GM12864 (cell line): ENCODE measurements at regions not wholly inside any gene's neighbourhood (a gene's known extent, or its start where the extent isn't known, plus 50 kb on each side); places are given as distances from the start of the nearest gene placed in this dataset.

ENCODE experiments used
- DNase-seq: peaks from one replicate; pipeline ENCODE4 v3.0.0-alpha.2; 2011; ENCODE audit warnings: low read depth
- H3K4me3 ChIP-seq: 2 replicates; pipeline ENCODE4 v1.5.1; 2011; ENCODE audit warnings: mild to moderate bottlenecking, low read depth, low read length, control low read depth
- TF ChIP-seq, protein P1 (sequence below): IDR thresholded peaks from 2 replicates; pipeline ENCODE4 v1.5.1; 2011; ENCODE audit warnings: low read depth, mild to moderate bottlenecking, moderate library complexity, low read length, control low read depth, inconsistent platforms; ENCODE audit errors: missing control alignments

DNA sequence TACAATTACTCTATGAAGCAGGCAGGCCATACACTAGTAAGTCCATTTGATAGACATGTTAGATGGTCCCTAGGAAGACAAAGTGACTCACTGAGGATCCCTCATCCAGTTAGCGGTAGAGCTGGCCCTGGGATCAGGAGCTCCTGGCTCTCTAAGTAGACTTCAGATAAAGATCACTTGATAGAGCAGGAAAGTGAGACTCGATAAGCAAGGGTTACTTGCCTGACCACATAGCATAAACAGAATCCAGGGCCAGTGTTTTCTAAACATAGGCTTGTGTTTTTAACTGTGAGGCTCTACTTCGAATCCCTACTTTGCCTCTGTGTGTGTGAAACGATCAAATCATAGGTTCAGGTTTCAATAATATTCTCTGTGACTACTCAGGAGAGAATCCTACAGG, 355.2 kb upstream of the TRIB2 start:
- no peak for DNase-seq
- TF ChIP-seq, protein P1, sequence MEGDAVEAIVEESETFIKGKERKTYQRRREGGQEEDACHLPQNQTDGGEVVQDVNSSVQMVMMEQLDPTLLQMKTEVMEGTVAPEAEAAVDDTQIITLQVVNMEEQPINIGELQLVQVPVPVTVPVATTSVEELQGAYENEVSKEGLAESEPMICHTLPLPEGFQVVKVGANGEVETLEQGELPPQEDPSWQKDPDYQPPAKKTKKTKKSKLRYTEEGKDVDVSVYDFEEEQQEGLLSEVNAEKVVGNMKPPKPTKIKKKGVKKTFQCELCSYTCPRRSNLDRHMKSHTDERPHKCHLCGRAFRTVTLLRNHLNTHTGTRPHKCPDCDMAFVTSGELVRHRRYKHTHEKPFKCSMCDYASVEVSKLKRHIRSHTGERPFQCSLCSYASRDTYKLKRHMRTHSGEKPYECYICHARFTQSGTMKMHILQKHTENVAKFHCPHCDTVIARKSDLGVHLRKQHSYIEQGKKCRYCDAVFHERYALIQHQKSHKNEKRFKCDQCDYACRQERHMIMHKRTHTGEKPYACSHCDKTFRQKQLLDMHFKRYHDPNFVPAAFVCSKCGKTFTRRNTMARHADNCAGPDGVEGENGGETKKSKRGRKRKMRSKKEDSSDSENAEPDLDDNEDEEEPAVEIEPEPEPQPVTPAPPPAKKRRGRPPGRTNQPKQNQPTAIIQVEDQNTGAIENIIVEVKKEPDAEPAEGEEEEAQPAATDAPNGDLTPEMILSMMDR, result no peak
- no peak overlapping the region for H3K4me3 ChIP-seq

DNA sequence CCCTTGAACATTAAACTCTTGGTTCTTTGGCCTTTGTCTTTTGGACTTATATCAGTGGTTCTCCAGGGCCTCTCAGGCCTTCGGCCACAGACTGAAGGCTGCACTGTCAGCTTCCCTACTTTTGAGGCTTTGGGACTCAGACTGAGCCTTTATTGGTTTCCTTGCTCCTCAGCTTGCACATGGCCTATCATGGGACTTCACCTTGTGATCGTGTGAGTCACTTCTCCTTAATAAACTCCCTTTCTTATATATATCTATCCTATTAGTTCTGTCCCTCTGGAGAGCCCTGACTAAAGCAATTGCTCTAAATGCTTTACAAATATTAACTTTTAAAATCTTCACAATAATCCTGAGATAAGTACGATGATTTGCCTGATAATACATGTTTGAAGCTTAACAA, 353.6 kb upstream of the TRIB2 start:
- H3K4me3 ChIP-seq, result no peak overlapping the region
- TF ChIP-seq, protein P1, result no peak
- DNase-seq, result no peak

DNA sequence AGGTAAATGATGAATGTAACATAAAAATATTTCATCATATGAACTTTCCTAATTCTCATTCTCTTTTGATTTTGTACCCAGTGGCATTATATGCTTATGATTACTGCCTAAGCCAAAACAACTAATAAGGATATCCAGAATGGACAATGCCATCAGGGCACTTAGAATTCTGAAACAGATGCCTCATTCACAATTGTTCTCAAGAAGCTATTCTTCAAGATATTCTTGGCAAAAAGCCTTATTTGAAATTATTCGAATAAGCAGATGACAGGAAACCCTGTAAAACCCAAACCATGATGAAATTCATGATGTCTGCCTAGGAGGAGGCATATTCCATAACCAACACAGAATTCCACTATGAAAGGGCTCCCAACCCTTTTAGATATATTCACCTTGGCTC, 353.2 kb upstream of the TRIB2 start:
- no peak for DNase-seq
- TF ChIP-seq, protein P1, result no peak
- H3K4me3 ChIP-seq, result no peak overlapping the region

DNA sequence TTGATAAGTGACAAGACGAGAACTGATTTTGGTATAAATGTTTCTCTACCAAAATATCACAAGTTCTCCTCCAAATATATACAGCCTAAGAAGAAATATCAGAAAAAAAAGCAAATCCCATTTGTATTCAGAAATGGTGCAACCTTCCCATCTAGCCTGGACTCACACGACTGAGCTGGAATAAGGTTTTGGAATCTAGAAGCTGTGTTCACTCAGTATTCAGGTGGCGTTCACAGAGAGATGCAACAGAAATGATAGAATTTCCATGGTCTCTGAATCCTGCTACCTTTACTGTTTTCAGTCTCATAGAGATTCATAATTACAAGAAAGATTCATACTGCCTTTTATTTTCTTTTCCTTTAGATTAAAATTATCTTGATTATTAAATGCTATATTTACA, 347.2 kb upstream of the TRIB2 start:
- no peak for DNase-seq
- no peak overlapping the region for H3K4me3 ChIP-seq
- TF ChIP-seq, protein P1, result no peak

DNA sequence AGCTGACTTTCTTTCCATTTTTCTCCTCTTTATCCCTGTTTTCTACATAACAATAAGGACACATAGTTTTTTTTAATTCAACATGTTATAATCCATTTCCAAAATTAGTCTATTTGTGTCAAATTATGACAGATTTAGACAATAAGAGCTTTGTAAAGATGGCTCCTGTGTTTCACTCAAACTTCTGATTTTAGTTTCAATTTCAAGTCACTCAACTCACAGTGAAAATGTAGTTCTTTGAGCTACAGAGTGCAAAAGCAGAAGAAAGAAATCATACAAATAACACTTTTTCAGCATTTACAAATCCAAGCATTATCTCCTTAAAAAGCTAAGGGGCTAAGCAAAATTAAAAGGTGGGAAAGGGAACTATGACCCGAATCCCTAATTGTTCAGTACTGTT, 340.7 kb upstream of the TRIB2 start:
- no peak overlapping the region for H3K4me3 ChIP-seq
- no peak for DNase-seq
- TF ChIP-seq, protein P1, result no peak

DNA sequence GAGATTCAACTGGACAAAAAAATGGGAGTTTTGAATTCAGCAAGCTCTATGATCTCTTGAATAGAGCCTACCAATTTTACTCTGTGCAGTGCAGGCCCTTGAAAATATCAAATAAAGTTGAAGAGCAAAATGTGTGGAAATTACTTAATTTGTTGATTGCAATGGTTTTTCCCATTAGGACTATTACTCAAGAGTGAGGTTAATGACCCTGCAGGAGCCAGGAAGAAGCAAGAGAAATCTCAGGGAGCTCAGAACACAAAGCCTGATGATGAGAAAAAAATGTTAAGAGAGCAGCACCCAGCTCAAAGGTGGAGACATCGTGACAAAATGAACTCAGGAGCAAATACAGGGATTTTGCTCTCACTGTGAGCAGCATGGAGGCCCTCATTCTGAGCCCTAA, 337.6 kb upstream of the TRIB2 start:
- no peak for DNase-seq
- TF ChIP-seq, protein P1, result no peak
- no peak overlapping the region for H3K4me3 ChIP-seq

DNA sequence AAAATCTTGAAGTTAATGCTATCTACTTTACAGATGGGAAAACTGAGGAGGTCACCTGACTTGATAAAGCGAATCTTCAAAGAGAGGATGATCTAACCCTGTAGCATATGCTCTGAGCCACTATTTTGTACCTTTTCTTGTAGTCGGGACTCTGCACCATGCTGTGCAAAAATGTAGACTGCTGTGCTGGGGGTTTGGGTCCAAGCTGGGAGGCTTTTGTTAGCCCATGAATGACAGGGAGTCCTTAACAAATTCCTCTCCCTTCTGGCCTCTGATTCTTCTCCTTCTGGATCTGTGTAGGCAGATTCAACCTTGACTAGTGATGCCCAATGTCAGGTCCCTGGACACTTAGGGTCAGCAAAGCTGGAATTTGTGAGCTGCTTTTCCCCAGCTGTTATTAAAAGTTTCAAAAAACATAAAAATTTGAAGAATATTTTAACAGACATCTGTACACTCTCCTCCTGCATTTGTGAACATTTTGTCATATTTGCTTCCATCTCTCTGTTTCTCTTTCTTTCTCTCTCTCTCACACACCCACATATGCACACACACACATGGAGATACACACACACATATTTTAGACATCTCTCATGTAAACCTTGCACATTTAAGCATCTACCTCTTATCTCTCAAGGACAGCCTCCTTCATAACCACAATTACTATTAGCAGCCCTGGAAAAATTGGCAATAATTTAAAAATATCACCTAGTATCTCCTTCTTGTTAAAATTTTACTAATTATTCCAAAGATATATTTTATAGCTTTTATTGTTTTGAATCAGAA, 335.0 kb upstream of the TRIB2 start:
- no peak for DNase-seq
- TF ChIP-seq, protein P1, result no peak
- H3K4me3 ChIP-seq, result no peak overlapping the region
